ENCODE measurements at regions not wholly inside any gene's neighbourhood (a gene's known extent, or its start where the extent isn't known, plus 50 kb on each side); places are given as distances from the start of the nearest gene placed in this dataset.
A peak's percentile ranks its signal among the peaks of the same experiment; 100 is the strongest.

GRCh38 chr1:234712891-234713305 is 102.9 kb upstream of the IRF2BP2 start:
- H3K9me1 ChIP-seq (ENCODE audit: control insufficient read depth, insufficient read depth, low read length), result peaks cover 3% of the 10 kb centered on the region
- H3K4me3 ChIP-seq, result no peak overlapping the region
- no peak overlapping the region for H3K9ac ChIP-seq (ENCODE audit: insufficient read depth in 1 of 2, low read depth in 2 of 2, low read length in 2 of 2)
- H3K9me3 ChIP-seq (replicated peaks; ENCODE audit: control insufficient read depth, insufficient read depth, low read depth, low read length), result no peaks in the 10 kb centered on the region
- WGBS (ENCODE audit: insufficient coverage, low coverage, missing lambda C conversion rate), result 58% methylated on average over 5 of the region's 5 CpGs
- intact Hi-C loops (cut with micrococcal nuclease), result no loop called here
- TF ChIP-seq ZNF445 (CRISPR knock-in tag; IDR thresholded peaks at IDR 0.05; ENCODE audit: low read depth), result no peak
- BruUV-seq (replicated peaks), result no TSS peak
- CTCF ChIA-PET (ENCODE audit: low intra/inter-chr PET ratio), result no interaction called here
- no peak overlapping the region; the same call in 1 of the 2 replicates for H2AFZ ChIP-seq (ENCODE audit: low read depth, low read length)
- H3K4me2 ChIP-seq (ENCODE audit: insufficient read depth, low read length), result no peak overlapping the region
- no peaks in the 10 kb centered on the region for H3K36me3 ChIP-seq (ENCODE audit: control insufficient read depth, insufficient read depth, low read length)
- no peaks in the 10 kb centered on the region for H3K27me3 ChIP-seq (ENCODE audit: control insufficient read depth in 2 of 2, insufficient read depth in 2 of 2, low read length in 2 of 2)
- H4K20me1 ChIP-seq (replicated peaks; ENCODE audit: control insufficient read depth, insufficient read depth, low read length), result no peaks in the 10 kb centered on the region
- in situ Hi-C loops (cut with MboI), result no loop called here
- H3K79me2 ChIP-seq (ENCODE audit: control insufficient read depth, insufficient read depth, low read length), result no peaks in the 10 kb centered on the region
- no peak overlapping the region for H3K27ac ChIP-seq (ENCODE audit: extremely low read depth, low read depth, low read length)
- POLR2A ChIA-PET, result interaction anchor here (0.6 to 3.5 kb wide), 4 partner anchors 10 to 335 kb away, joined by 3 to 18 read pairs (median 8); no protein-coding TSS in a partner anchor
- FAIRE-seq, result no peak
- DNase-seq (ENCODE audit: extremely low read depth in 1 of 4, low spot score in 3 of 4), result no peak
- H3K4me1 ChIP-seq (replicated peaks in 1 of 2; ENCODE audit: control insufficient read depth in 2 of 2, insufficient read depth in 2 of 2, low read length in 2 of 2), result peaks cover 21 to 31% of the 10 kb centered on the region in 2 experiments
- ATAC-seq, result no peak

GRCh38 chr1:234710936-234711724 is 101.2 kb upstream of the IRF2BP2 start:
- no peaks in the 10 kb centered on the region for H3K9me3 ChIP-seq (replicated peaks; ENCODE audit: control insufficient read depth, insufficient read depth, low read depth, low read length)
- H4K20me1 ChIP-seq (replicated peaks; ENCODE audit: control insufficient read depth, insufficient read depth, low read length), result no peaks in the 10 kb centered on the region
- H3K4me3 ChIP-seq, result no peak overlapping the region
- no peak overlapping the region; the same call in 1 of the 2 replicates for H2AFZ ChIP-seq (ENCODE audit: low read depth, low read length)
- no TSS peak for BruUV-seq (replicated peaks)
- no peak for DNase-seq (ENCODE audit: extremely low read depth in 1 of 4, low spot score in 3 of 4)
- no peaks in the 10 kb centered on the region for H3K79me2 ChIP-seq (ENCODE audit: control insufficient read depth, insufficient read depth, low read length)
- FAIRE-seq, result no peak
- TF ChIP-seq PCBP1 (IDR thresholded peaks at IDR 0.05; ENCODE audit: low read depth, low read length, poor library complexity, severe bottlenecking) (no peak), CBX5 (IDR thresholded peaks at IDR 0.05; ENCODE audit: borderline replicate concordance, low read depth) (no peak), DMBX1 (CRISPR knock-in tag; IDR thresholded peaks at IDR 0.05; ENCODE audit: borderline replicate concordance) (no peak), JUND (IDR thresholded peaks at IDR 0.05; ENCODE audit: borderline replicate concordance, low read depth, low read length) (peak; percentile 43; the same call in 1 of the 2 replicates), JUND (tag; IDR thresholded peaks at IDR 0.05; ENCODE audit: borderline replicate concordance, low read depth, low read length) (no peak), ATF3 (IDR thresholded peaks at IDR 0.05) (peak; percentile 44; the same call in 1 of the 2 replicates), ATF3 (CRISPR knock-in tag; conservative IDR thresholded peaks at IDR 0.05) (no peak), KLF1 (tag; IDR thresholded peaks at IDR 0.05) (no peak)
- H3K36me3 ChIP-seq (ENCODE audit: control insufficient read depth, insufficient read depth, low read length), result no peaks in the 10 kb centered on the region
- POLR2A ChIA-PET, result interaction anchor here (1.8 to 3.5 kb wide), 2 partner anchors 13 to 20 kb away, joined by 6 to 18 read pairs; no protein-coding TSS in a partner anchor
- WGBS (ENCODE audit: insufficient coverage, low coverage, missing lambda C conversion rate), result 63% methylated on average over 7 of the region's 7 CpGs
- no peaks in the 10 kb centered on the region for H3K27me3 ChIP-seq (ENCODE audit: control insufficient read depth in 2 of 2, insufficient read depth in 2 of 2, low read length in 2 of 2)
- ATAC-seq, result no peak
- no peak overlapping the region for H3K27ac ChIP-seq (ENCODE audit: extremely low read depth, low read depth, low read length)
- CTCF ChIA-PET (ENCODE audit: low intra/inter-chr PET ratio), result no interaction called here
- H3K4me1 ChIP-seq (replicated peaks in 1 of 2; ENCODE audit: control insufficient read depth in 2 of 2, insufficient read depth in 2 of 2, low read length in 2 of 2), result peaks cover 18 to 19% of the 10 kb centered on the region in 2 experiments
- intact Hi-C loops (cut with micrococcal nuclease) (no loop called here), in situ Hi-C loops (cut with MboI) (no loop called here)
- H3K4me2 ChIP-seq (ENCODE audit: insufficient read depth, low read length), result no peak overlapping the region
- no peak overlapping the region for H3K9ac ChIP-seq (ENCODE audit: insufficient read depth in 1 of 2, low read depth in 2 of 2, low read length in 2 of 2)
- peaks cover 3% of the 10 kb centered on the region for H3K9me1 ChIP-seq (ENCODE audit: control insufficient read depth, insufficient read depth, low read length)

Data from K562 (cell line).